OCI-LY7 (cell line): ENCODE measurements at regions not wholly inside any gene's neighbourhood (a gene's known extent, or its start where the extent isn't known, plus 50 kb on each side); places are given as distances from the start of the nearest gene placed in this dataset.

Experiments
- BruUV-seq: library from RNA; stranded (reverse); fragments of 400-500 nt; replicated peaks from 2 replicates; lab custom pipeline; 2021; lab: Mats Ljungman, UMichigan
- CTCF ChIA-PET: fragments of 300-600 bp; sonication (Branson Sonifier 250); formaldehyde crosslinking; loops from one replicate; lab custom pipeline; 2022; ENCODE audit warnings: antibody characterized with exemption; ENCODE audit not compliant: unreplicated experiment; lab: Charles Lee
- POLR2A ChIA-PET: fragments of 300-600 bp; sonication (Branson Sonifier 250); formaldehyde crosslinking; loops from one replicate; lab custom pipeline; 2022; ENCODE audit warnings: antibody characterized with exemption; lab: Charles Lee
- DNase-seq: peaks from one replicate; pipeline ENCODE4 v3.0.0-alpha.2; 2015; ENCODE audit warnings: low spot score
- H2AFZ ChIP-seq: fragments of 200-600 bp; sonication (generic), shearing (Covaris generic); 2 replicates; pipeline ENCODE4 v1.6.1; 2014; ENCODE audit warnings: mild to moderate bottlenecking, antibody characterized with exemption, low read length, moderate library complexity
- H3K27ac ChIP-seq: fragments of 200-600 bp; sonication (generic); 2 replicates; pipeline ENCODE4 v1.5.1; 2014; ENCODE audit warnings: mixed run types, low read depth, mild to moderate bottlenecking, moderate library complexity, low read length, inconsistent platforms; ENCODE audit not compliant: poor library complexity, severe bottlenecking
- H3K36me3 ChIP-seq: fragments of 200-600 bp; sonication (generic); 2 replicates; pipeline ENCODE4 v1.6.1; 2014; ENCODE audit warnings: mild to moderate bottlenecking, antibody characterized with exemption, low read length, moderate library complexity, mixed read lengths; ENCODE audit not compliant: insufficient read depth
- H3K4me1 ChIP-seq: fragments of 200-600 bp; sonication (generic); 2 replicates; pipeline ENCODE4 v1.5.1; 2014; ENCODE audit warnings: mild to moderate bottlenecking, low read length; ENCODE audit not compliant: insufficient read depth, poor library complexity, severe bottlenecking
- H3K4me2 ChIP-seq: fragments of 200-600 bp; sonication (generic); 2 replicates; pipeline ENCODE4 v1.6.1; 2014; ENCODE audit warnings: mild to moderate bottlenecking, low read length
- H3K4me3 ChIP-seq: fragments of 200-600 bp; sonication (generic); 2 replicates; pipeline ENCODE4 v1.5.1; 2014; ENCODE audit warnings: mild to moderate bottlenecking, low read depth, low read length; ENCODE audit not compliant: poor library complexity, severe bottlenecking
- H3K79me2 ChIP-seq: fragments of 200-600 bp; sonication (generic); 2 replicates; pipeline ENCODE4 v1.6.1; 2016; ENCODE audit warnings: low read depth, mild to moderate bottlenecking, low read length, moderate library complexity, mixed read lengths; ENCODE audit not compliant: insufficient read depth
- H3K9me2 ChIP-seq: fragments of 200-600 bp; sonication (generic); 2 replicates; pipeline ENCODE4 v1.6.1; 2016; ENCODE audit warnings: mild to moderate bottlenecking, low read length, mixed read lengths; ENCODE audit not compliant: insufficient read depth
- H3K9me3 ChIP-seq: fragments of 200-600 bp; sonication (generic); 2 replicates; pipeline ENCODE4 v1.6.1; 2014; ENCODE audit warnings: mild to moderate bottlenecking, mixed run types, low read length, mixed read lengths
- H4K20me1 ChIP-seq: fragments of 200-600 bp; sonication (generic); 2 replicates; pipeline ENCODE4 v1.6.1; 2014; ENCODE audit warnings: mild to moderate bottlenecking, antibody characterized with exemption, low read length, moderate library complexity, mixed read lengths; ENCODE audit not compliant: insufficient read depth
- CTCF ChIP-seq: fragments of 200-600 bp; sonication (generic); conservative IDR thresholded peaks from 2 replicates; pipeline ENCODE4 v1.5.1; 2014; ENCODE audit warnings: mild to moderate bottlenecking, antibody characterized with exemption, low read length, moderate library complexity, mixed read lengths
- EZH2phosphoT487 ChIP-seq: fragments of 200-600 bp; sonication (generic); IDR thresholded peaks from 2 replicates; pipeline ENCODE4 v1.6.1; 2018; ENCODE audit warnings: low read depth, borderline replicate concordance, mild to moderate bottlenecking, mixed run types, antibody characterized with exemption, low read length, moderate library complexity, mixed read lengths
- intact Hi-C: fragments of 100-400 bp; cut with micrococcal nuclease; formaldehyde crosslinking; loops from one replicate; pipeline ENCODE4 v1.10.0; 2022; ENCODE audit not compliant: unreplicated experiment

GRCh38 chr2:75822336-75822735 is 111.6 kb upstream of the GCFC2 start:
- Histone ChIP-seq H3K36me3 (no peaks in the 10 kb centered on the region), H3K4me3 (no peak overlapping the region), H3K4me2 (no peak overlapping the region), H3K27ac (no peak overlapping the region), H3K79me2 (no peaks in the 10 kb centered on the region), H3K9me3 (no peaks in the 10 kb centered on the region), H3K4me1 (no peaks in the 10 kb centered on the region), H3K9me2 (no peaks in the 10 kb centered on the region), H4K20me1 (no peaks in the 10 kb centered on the region), H2AFZ (no peak overlapping the region)
- TF ChIP-seq CTCF (no peak), EZH2phosphoT487 (no peak)
- BruUV-seq = no TSS peak
- CTCF ChIA-PET = no interaction called here
- intact Hi-C loops = no loop called here
- POLR2A ChIA-PET = no interaction called here
- DNase-seq = no peak

GRCh38 chr2:75820693-75821092 is 110.0 kb upstream of the GCFC2 start:
- H3K9me3 ChIP-seq = no peaks in the 10 kb centered on the region
- POLR2A ChIA-PET = interaction anchor here (0.5 to 1.2 kb wide), 2 partner anchors 20 to 40 kb away, joined by 3 read pairs; no protein-coding TSS in a partner anchor
- H3K36me3 ChIP-seq = no peaks in the 10 kb centered on the region
- H3K79me2 ChIP-seq = no peaks in the 10 kb centered on the region
- H2AFZ ChIP-seq = no peak overlapping the region
- no peaks in the 10 kb centered on the region for H3K4me1 ChIP-seq
- no peak overlapping the region for H3K4me3 ChIP-seq
- no TSS peak for BruUV-seq
- H3K9me2 ChIP-seq = no peaks in the 10 kb centered on the region
- DNase-seq = no peak
- H3K4me2 ChIP-seq = no peak overlapping the region
- CTCF ChIA-PET = no interaction called here
- TF ChIP-seq EZH2phosphoT487 = no peak
- TF ChIP-seq CTCF = no peak
- intact Hi-C loops = no loop called here
- H3K27ac ChIP-seq = no peak overlapping the region
- no peaks in the 10 kb centered on the region for H4K20me1 ChIP-seq

GRCh38 chr2:75810611-75811330 is 100.1 kb upstream of the GCFC2 start:
- Histone ChIP-seq H3K79me2 (no peaks in the 10 kb centered on the region), H3K9me3 (no peaks in the 10 kb centered on the region), H3K36me3 (no peaks in the 10 kb centered on the region), H3K27ac (no peak overlapping the region), H3K9me2 (no peaks in the 10 kb centered on the region), H3K4me1 (no peaks in the 10 kb centered on the region), H2AFZ (no peak overlapping the region), H4K20me1 (no peaks in the 10 kb centered on the region), H3K4me2 (no peak overlapping the region), H3K4me3 (no peak overlapping the region)
- POLR2A ChIA-PET = interaction anchor here (0.7 kb wide), 1 partner anchor 1458 kb away, joined by 3 read pairs; no protein-coding TSS in a partner anchor
- TF ChIP-seq EZH2phosphoT487 = no peak
- no peak for TF ChIP-seq CTCF
- DNase-seq = no peak
- BruUV-seq = no TSS peak
- intact Hi-C loops = no loop called here
- CTCF ChIA-PET = no interaction called here
